ENCODE measurements at regions not wholly inside any gene's neighbourhood (a gene's known extent, or its start where the extent isn't known, plus 50 kb on each side); places are given as distances from the start of the nearest gene placed in this dataset.

- TF ChIP-seq GATA2 (IDR thresholded peaks at IDR 0.05; ENCODE audit: low read depth, low read length): no peak
- TF ChIP-seq GATA3 (IDR thresholded peaks at IDR 0.05; ENCODE audit: low read depth, low read length): no peak
These were observed 85.0 kb upstream of the ANO1 start for GRCh38 chr11:69992943-69993694.

- TF ChIP-seq GATA3 (IDR thresholded peaks at IDR 0.05; ENCODE audit: low read depth, low read length) (no peak), GATA2 (IDR thresholded peaks at IDR 0.05; ENCODE audit: low read depth, low read length) (no peak)
These were observed 83.3 kb upstream of the ANO1 start for GRCh38 chr11:69994810-69995209.

- no peak for TF ChIP-seq GATA2 (IDR thresholded peaks at IDR 0.05; ENCODE audit: low read depth, low read length)
- no peak for TF ChIP-seq GATA3 (IDR thresholded peaks at IDR 0.05; ENCODE audit: low read depth, low read length)
These were observed 82.4 kb upstream of the ANO1 start for GRCh38 chr11:69995697-69996096.

- TF ChIP-seq GATA2 (IDR thresholded peaks at IDR 0.05; ENCODE audit: low read depth, low read length): no peak
These were observed 81.7 kb upstream of the ANO1 start for GRCh38 chr11:69996451-69996850.

- no peak for TF ChIP-seq GATA3 (IDR thresholded peaks at IDR 0.05; ENCODE audit: low read depth, low read length)
- TF ChIP-seq GATA2 (IDR thresholded peaks at IDR 0.05; ENCODE audit: low read depth, low read length): no peak
These were observed 80.8 kb upstream of the ANO1 start for GRCh38 chr11:69997352-69997751.

- TF ChIP-seq GATA3 (IDR thresholded peaks at IDR 0.05; ENCODE audit: low read depth, low read length): no peak
- TF ChIP-seq GATA2 (IDR thresholded peaks at IDR 0.05; ENCODE audit: low read depth, low read length): no peak
These were observed 78.4 kb upstream of the ANO1 start for GRCh38 chr11:69999721-70000120.

GRCh38 chr11:70000228-70000627, 77.9 kb upstream of the ANO1 start:
- TF ChIP-seq GATA2 (IDR thresholded peaks at IDR 0.05; ENCODE audit: low read depth, low read length) (no peak), GATA3 (IDR thresholded peaks at IDR 0.05; ENCODE audit: low read depth, low read length) (no peak)

GRCh38 chr11:70001246-70001645, 76.9 kb upstream of the ANO1 start:
- TF ChIP-seq GATA2 (IDR thresholded peaks at IDR 0.05; ENCODE audit: low read depth, low read length) (no peak), GATA3 (IDR thresholded peaks at IDR 0.05; ENCODE audit: low read depth, low read length) (no peak)

GRCh38 chr11:70002433-70002832, 75.7 kb upstream of the ANO1 start:
- no peak for TF ChIP-seq GATA2 (IDR thresholded peaks at IDR 0.05; ENCODE audit: low read depth, low read length)
- TF ChIP-seq GATA3 (IDR thresholded peaks at IDR 0.05; ENCODE audit: low read depth, low read length): no peak

- no peak for TF ChIP-seq GATA2 (IDR thresholded peaks at IDR 0.05; ENCODE audit: low read depth, low read length)
- TF ChIP-seq GATA3 (IDR thresholded peaks at IDR 0.05; ENCODE audit: low read depth, low read length): no peak
These were observed 72.9 kb upstream of the ANO1 start for GRCh38 chr11:70005107-70005818.

- TF ChIP-seq GATA2 (IDR thresholded peaks at IDR 0.05; ENCODE audit: low read depth, low read length): no peak
- no peak for TF ChIP-seq GATA3 (IDR thresholded peaks at IDR 0.05; ENCODE audit: low read depth, low read length)
These were observed 70.3 kb upstream of the ANO1 start for GRCh38 chr11:70007796-70008195.

- TF ChIP-seq GATA3 (IDR thresholded peaks at IDR 0.05; ENCODE audit: low read depth, low read length): no peak
- TF ChIP-seq GATA2 (IDR thresholded peaks at IDR 0.05; ENCODE audit: low read depth, low read length): no peak
These were observed 67.3 kb upstream of the ANO1 start for GRCh38 chr11:70010774-70011173.

- TF ChIP-seq GATA2 (IDR thresholded peaks at IDR 0.05; ENCODE audit: low read depth, low read length) (no peak), GATA3 (IDR thresholded peaks at IDR 0.05; ENCODE audit: low read depth, low read length) (no peak)
These were observed 65.9 kb upstream of the ANO1 start for GRCh38 chr11:70012134-70012733.

GRCh38 chr11:70014291-70014690, 63.8 kb upstream of the ANO1 start:
- TF ChIP-seq GATA3 (IDR thresholded peaks at IDR 0.05; ENCODE audit: low read depth, low read length): no peak
- TF ChIP-seq GATA2 (IDR thresholded peaks at IDR 0.05; ENCODE audit: low read depth, low read length): no peak
